Adipose tissue (tissue), 3 donors: ENCODE measurements at regions not wholly inside any gene's neighbourhood (a gene's known extent, or its start where the extent isn't known, plus 50 kb on each side); places are given as distances from the start of the nearest gene placed in this dataset.

ENCODE experiments used
- H3K27ac ChIP-seq: one replicate; pipeline ENCODE4 v1.5.1; 2013; ENCODE audit warnings: low read depth, low read length
- WGBS, 3 donors: extraction: QIAGEN DNeasy Blood & Tissue Kit; methylation state at CpG; one replicate each; pipeline ENCODE4 v1.1.7; 2013; 5-methylcytosine and 5-hydroxymethylcytosine counted together
- donor health status: healthy with polysubstance abuse.
- donor health status: Bipolar disorder and iron deficiency.
- donor health status: healthy.

- WGBS, 3 donors = 77 to 91% (median 80%) methylated on average over 2 of the region's 2 CpGs
- H3K27ac ChIP-seq = no peak overlapping the region
These were observed 68.0 kb upstream of the RBMS3 start for GRCh38 chr3:29212789-29213433.

- no peak overlapping the region for H3K27ac ChIP-seq
- whole genome bisulfite sequencing, 3 donors = 74 to 97% (median 94%) methylated on average over 4 of the region's 4 CpGs
These were observed 66.7 kb upstream of the RBMS3 start for GRCh38 chr3:29214009-29214658.

GRCh38 chr3:29215948-29216347, 64.9 kb upstream of the RBMS3 start:
- no peak overlapping the region for H3K27ac ChIP-seq

- H3K27ac ChIP-seq = no peak overlapping the region
- 48 to 59% (median 50%) methylated on average over 2 of the region's 2 CpGs for WGBS, 3 donors
These were observed 54.2 kb upstream of the RBMS3 start for GRCh38 chr3:29226706-29227105.

- H3K27ac ChIP-seq = no peak overlapping the region
- WGBS, 3 donors = 29 to 51% (median 39%) methylated on average over 1 of the region's 1 CpG
These were observed 53.6 kb upstream of the RBMS3 start for GRCh38 chr3:29227307-29227706.
